HEK293T (cell line): ENCODE measurements at regions not wholly inside any gene's neighbourhood (a gene's known extent, or its start where the extent isn't known, plus 50 kb on each side); places are given as distances from the start of the nearest gene placed in this dataset.

Source experiments
- BHLHE40 ChIP-seq: fragments of 450-650 bp; IDR thresholded peaks from 2 replicates; pipeline ENCODE4 v1.6.1; 2016; ENCODE audit warnings: mild to moderate bottlenecking, moderate library complexity, borderline replicate concordance
- FOXA1 ChIP-seq: fragments of 450-650 bp; IDR thresholded peaks from 2 replicates; pipeline ENCODE4 v1.6.1; 2016; ENCODE audit warnings: mild to moderate bottlenecking
- FOXK2 ChIP-seq: fragments of 450-650 bp; IDR thresholded peaks from 2 replicates; pipeline ENCODE4 v1.6.1; 2016; ENCODE audit warnings: mild to moderate bottlenecking

DNA sequence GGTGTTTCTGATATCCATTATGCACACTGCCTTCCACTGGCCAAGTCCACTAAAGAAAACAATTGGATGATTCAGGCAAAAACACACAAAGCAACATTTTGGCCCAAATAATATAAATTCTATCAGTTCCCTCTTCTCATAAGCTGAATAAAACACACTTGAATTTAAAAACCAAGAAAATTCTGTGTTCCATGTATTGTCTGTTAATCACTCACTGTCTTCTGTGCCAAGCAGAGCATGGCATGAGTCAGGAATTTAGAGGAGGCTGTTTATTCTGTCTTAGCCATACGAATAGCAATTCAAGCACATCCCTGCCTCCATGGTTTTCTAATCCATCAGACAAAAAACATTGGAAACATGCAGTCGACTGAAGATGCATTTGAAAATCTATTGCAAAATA, 215.6 kb upstream of the UMPS start:
- no peak for TF ChIP-seq FOXK2
- no peak for TF ChIP-seq FOXA1
- TF ChIP-seq BHLHE40: no peak
